T-helper 17 cell (primary cell): ENCODE measurements at regions not wholly inside any gene's neighbourhood (a gene's known extent, or its start where the extent isn't known, plus 50 kb on each side); places are given as distances from the start of the nearest gene placed in this dataset.
"Not testable (repeated sequence)": the region's sequence is repeated elsewhere in the genome, so short reads cannot be mapped to it uniquely, and the experiment has no call there.

Experiments
- ATAC-seq: fragments of 150-1000 bp; cut with Tn5 transposase; 2 replicates; pipeline ENCODE4 v1.10.0; 2021; ENCODE audit warnings: mild to moderate bottlenecking, moderate library complexity
- DNase-seq, 3 donors: peaks; one replicate each; pipeline versions ENCODE4 v3.0.0 to v3.0.0-alpha.2; 2020 to 2021
- H3K9me3 ChIP-seq: one replicate; pipeline ENCODE4 v1.7.0; 2013; ENCODE audit warnings: low read length, mild to moderate bottlenecking; ENCODE audit not compliant: control insufficient read depth, poor library complexity, severe bottlenecking
- H3K27ac Mint-ChIP-seq: one replicate; pipeline ENCODE4 v1.8.0; 2022; ENCODE audit warnings: mild to moderate bottlenecking, moderate library complexity, mixed read lengths
- H3K27me3 Mint-ChIP-seq: one replicate; pipeline ENCODE4 v1.8.0; 2022; ENCODE audit warnings: mixed read lengths
- H3K36me3 Mint-ChIP-seq: one replicate; pipeline ENCODE4 v1.8.0; 2022; ENCODE audit warnings: low read depth, mixed read lengths
- H3K4me1 Mint-ChIP-seq: one replicate; pipeline ENCODE4 v1.8.0; 2022; ENCODE audit warnings: mild to moderate bottlenecking, mixed read lengths
- H3K4me3 Mint-ChIP-seq: one replicate; pipeline ENCODE4 v1.8.0; 2022; ENCODE audit warnings: mild to moderate bottlenecking, moderate library complexity, mixed read lengths

GRCh38 chr3:147471741-147472140 lies 62.6 kb downstream of the ZIC1 start:
- Mint-ChIP-seq H3K4me1 (no peaks in the 10 kb centered on the region), H3K4me3 (no peak overlapping the region), H3K27ac (no peak overlapping the region), H3K36me3 (no peaks in the 10 kb centered on the region), H3K27me3 (no peaks in the 10 kb centered on the region)
- ATAC-seq (no peak), DNase-seq (no peak)
- H3K9me3 ChIP-seq: no peaks in the 10 kb centered on the region

GRCh38 chr3:147472846-147473245 lies 63.7 kb downstream of the ZIC1 start:
- no peak for ATAC-seq
- H3K9me3 ChIP-seq: no peaks in the 10 kb centered on the region
- Mint-ChIP-seq H3K4me1 (no peaks in the 10 kb centered on the region), H3K36me3 (no peaks in the 10 kb centered on the region), H3K27ac (no peak overlapping the region), H3K27me3 (no peaks in the 10 kb centered on the region), H3K4me3 (no peak overlapping the region)
- DNase-seq: no peak

- Mint-ChIP-seq H3K36me3 (no peaks in the 10 kb centered on the region), H3K4me1 (no peaks in the 10 kb centered on the region), H3K4me3 (no peak overlapping the region), H3K27ac (no peak overlapping the region), H3K27me3 (no peaks in the 10 kb centered on the region)
- DNase-seq (no peak), ATAC-seq (no peak)
- H3K9me3 ChIP-seq: no peaks in the 10 kb centered on the region
Observed at GRCh38 chr3:147483145-147483544, 74.0 kb downstream of the ZIC1 start.

- no peak overlapping the region for H3K4me3 Mint-ChIP-seq
- ATAC-seq (no peak), DNase-seq (no peak)
- H3K27me3 Mint-ChIP-seq: no peaks in the 10 kb centered on the region
- no peak overlapping the region for H3K27ac Mint-ChIP-seq
- H3K9me3 ChIP-seq: no peaks in the 10 kb centered on the region
- H3K4me1 Mint-ChIP-seq: no peaks in the 10 kb centered on the region
- no peaks in the 10 kb centered on the region for H3K36me3 Mint-ChIP-seq
Observed at GRCh38 chr3:147483578-147483977, 74.4 kb downstream of the ZIC1 start.

GRCh38 chr3:147493065-147493464 lies 83.9 kb downstream of the ZIC1 start:
- H3K36me3 Mint-ChIP-seq: no peaks in the 10 kb centered on the region

GRCh38 chr3:147493666-147494065 lies 84.5 kb downstream of the ZIC1 start:
- DNase-seq: no peak
- Mint-ChIP-seq H3K27me3 (no peaks in the 10 kb centered on the region), H3K4me3 (no peak overlapping the region), H3K36me3 (no peaks in the 10 kb centered on the region), H3K27ac (no peak overlapping the region), H3K4me1 (no peaks in the 10 kb centered on the region)
- ATAC-seq: no peak
- H3K9me3 ChIP-seq: no peaks in the 10 kb centered on the region

More at GRCh38 chr3:147493065-147493464, 83.9 kb downstream of the ZIC1 start:
- Mint-ChIP-seq H3K27me3 (no peaks in the 10 kb centered on the region), H3K27ac (no peak overlapping the region), H3K4me3 (no peak overlapping the region), H3K4me1 (no peaks in the 10 kb centered on the region)
- ATAC-seq (no peak), DNase-seq (no peak)
- no peaks in the 10 kb centered on the region for H3K9me3 ChIP-seq

GRCh38 chr3:147497286-147497685 lies 88.1 kb downstream of the ZIC1 start:
- Mint-ChIP-seq H3K27me3 (no peaks in the 10 kb centered on the region), H3K36me3 (no peaks in the 10 kb centered on the region), H3K27ac (no peak overlapping the region), H3K4me3 (no peak overlapping the region), H3K4me1 (no peaks in the 10 kb centered on the region)
- no peaks in the 10 kb centered on the region for H3K9me3 ChIP-seq
- ATAC-seq (no peak), DNase-seq (no peak)

GRCh38 chr3:147507638-147508286 lies 98.6 kb downstream of the ZIC1 start:
- H3K27ac Mint-ChIP-seq: no peak overlapping the region
- no peaks in the 10 kb centered on the region for H3K27me3 Mint-ChIP-seq
- H3K4me3 Mint-ChIP-seq: no peak overlapping the region
- no peaks in the 10 kb centered on the region for H3K9me3 ChIP-seq
- H3K36me3 Mint-ChIP-seq: no peaks in the 10 kb centered on the region
- ATAC-seq: no peak
- H3K4me1 Mint-ChIP-seq: no peaks in the 10 kb centered on the region
- DNase-seq: no peak

- H3K9me3 ChIP-seq: no peaks in the 10 kb centered on the region
- no peak overlapping the region for H3K4me3 Mint-ChIP-seq
- H3K4me1 Mint-ChIP-seq: no peaks in the 10 kb centered on the region
- no peaks in the 10 kb centered on the region for H3K36me3 Mint-ChIP-seq
- H3K27me3 Mint-ChIP-seq: no peaks in the 10 kb centered on the region
- ATAC-seq (no peak), DNase-seq (no peak)
- no peak overlapping the region for H3K27ac Mint-ChIP-seq
Observed at GRCh38 chr3:147509448-147509847, 100.3 kb downstream of the ZIC1 start.

GRCh38 chr3:147513785-147514184 lies 104.6 kb downstream of the ZIC1 start:
- DNase-seq (no peak), ATAC-seq (no peak)
- Mint-ChIP-seq H3K36me3 (no peaks in the 10 kb centered on the region), H3K27ac (no peak overlapping the region), H3K27me3 (no peaks in the 10 kb centered on the region), H3K4me3 (no peak overlapping the region), H3K4me1 (no peaks in the 10 kb centered on the region)
- H3K9me3 ChIP-seq: no peaks in the 10 kb centered on the region

GRCh38 chr3:147514366-147515160 lies 105.4 kb downstream of the ZIC1 start:
- Mint-ChIP-seq H3K27me3 (no peaks in the 10 kb centered on the region), H3K27ac (no peak overlapping the region), H3K4me1 (no peaks in the 10 kb centered on the region), H3K4me3 (no peak overlapping the region), H3K36me3 (no peaks in the 10 kb centered on the region)
- ATAC-seq (no peak), DNase-seq (no peak)
- no peaks in the 10 kb centered on the region for H3K9me3 ChIP-seq

GRCh38 chr3:147518465-147518864 lies 109.3 kb downstream of the ZIC1 start:
- no peak overlapping the region for H3K27ac Mint-ChIP-seq
- DNase-seq (no peak), ATAC-seq (no peak)
- no peaks in the 10 kb centered on the region for H3K9me3 ChIP-seq
- no peak overlapping the region for H3K4me3 Mint-ChIP-seq
- no peaks in the 10 kb centered on the region for H3K27me3 Mint-ChIP-seq
- no peaks in the 10 kb centered on the region for H3K36me3 Mint-ChIP-seq
- H3K4me1 Mint-ChIP-seq: no peaks in the 10 kb centered on the region

GRCh38 chr3:147521646-147522045 lies 112.5 kb downstream of the ZIC1 start:
- no peak overlapping the region for H3K4me3 Mint-ChIP-seq

GRCh38 chr3:147522780-147523179 lies 113.6 kb downstream of the ZIC1 start:
- not testable (repeated sequence) for H3K36me3 Mint-ChIP-seq

More at GRCh38 chr3:147521646-147522045, 112.5 kb downstream of the ZIC1 start:
- no peaks in the 10 kb centered on the region for H3K9me3 ChIP-seq
- ATAC-seq: no peak
- no peaks in the 10 kb centered on the region for H3K4me1 Mint-ChIP-seq
- no peak for DNase-seq
- no peaks in the 10 kb centered on the region for H3K27me3 Mint-ChIP-seq
- H3K27ac Mint-ChIP-seq: no peak overlapping the region
- no peaks in the 10 kb centered on the region for H3K36me3 Mint-ChIP-seq

More at GRCh38 chr3:147522780-147523179, 113.6 kb downstream of the ZIC1 start:
- not testable (repeated sequence) for H3K27ac Mint-ChIP-seq, H3K4me1 Mint-ChIP-seq, H3K9me3 ChIP-seq, DNase-seq, H3K27me3 Mint-ChIP-seq, H3K4me3 Mint-ChIP-seq, ATAC-seq
